Urothelium cell line (cell line): ENCODE measurements at regions not wholly inside any gene's neighbourhood (a gene's known extent, or its start where the extent isn't known, plus 50 kb on each side); places are given as distances from the start of the nearest gene placed in this dataset.
"Not testable (repeated sequence)": the region's sequence is repeated elsewhere in the genome, so short reads cannot be mapped to it uniquely, and the experiment has no call there.

Experiments used
- DNase-seq: peaks from one replicate; pipeline ENCODE4 v3.0.0; 2011; ENCODE audit warnings: low spot score, mixed read lengths
- FAIRE-seq: peaks from 2 replicates; lab custom pipeline; 2011; peaks lifted over from hg19 to GRCh38; lab: Jason Lieb, UNC

DNA sequence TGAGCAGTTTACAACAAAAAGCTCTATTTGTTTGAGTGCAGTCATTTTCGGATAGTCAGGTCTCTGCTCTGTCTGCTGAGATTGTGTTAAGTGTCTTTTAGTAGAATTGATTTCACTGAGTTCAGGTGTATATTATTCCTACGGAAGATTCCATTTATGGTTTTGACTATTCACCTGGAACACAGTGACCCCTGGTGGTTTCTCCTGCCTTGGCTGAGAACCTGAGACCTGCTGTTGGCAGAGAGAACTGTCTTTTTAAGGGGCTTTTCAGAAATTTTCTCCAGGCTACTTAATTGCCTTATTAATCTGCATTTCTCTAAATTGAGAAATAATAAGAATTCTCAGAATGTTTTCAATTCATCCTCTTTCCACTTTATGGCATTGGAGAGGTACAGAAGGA lies 508.0 kb downstream of the TBC1D32 start:
- peak; percentile 31 for DNase-seq
- no peak for FAIRE-seq

DNA sequence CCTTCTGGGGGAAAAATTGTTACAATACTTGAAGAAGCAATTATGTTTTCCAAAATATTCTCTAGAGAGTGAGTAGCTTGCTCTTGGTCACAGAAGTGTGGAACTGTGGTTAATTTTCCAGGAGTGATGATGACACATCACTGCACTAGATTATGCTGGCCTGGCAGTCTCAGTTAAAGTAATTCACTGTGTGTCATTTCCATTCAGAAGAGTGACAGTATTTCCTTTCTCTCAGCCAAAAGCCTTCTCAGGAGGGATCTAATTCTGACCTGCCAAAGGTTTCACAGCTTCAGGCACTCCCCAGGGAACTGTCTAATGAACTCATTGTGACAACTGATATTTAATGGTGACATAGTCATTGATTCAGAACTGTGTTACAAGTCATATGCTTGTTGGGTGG lies 517.5 kb downstream of the TBC1D32 start:
- FAIRE-seq (no peak), DNase-seq (no peak)

DNA sequence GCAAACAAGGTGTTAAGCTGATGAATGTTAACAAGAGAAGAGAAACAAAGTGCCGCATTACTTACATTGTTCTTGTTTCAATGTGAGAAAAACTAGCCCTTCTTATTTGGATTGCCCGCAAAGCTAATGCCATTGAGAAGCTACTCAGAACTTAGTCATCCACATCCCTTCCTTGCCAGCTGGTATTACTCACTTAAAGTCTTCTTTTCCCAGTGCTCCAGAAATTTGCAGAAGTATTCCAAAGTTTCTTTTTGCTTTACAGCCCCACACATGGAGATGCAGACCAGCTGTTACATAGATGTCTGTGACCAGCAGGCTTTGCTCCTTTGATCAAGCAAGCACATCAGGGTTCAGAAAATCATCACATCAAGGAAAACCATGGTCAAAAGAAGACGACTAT lies 529.0 kb downstream of the TBC1D32 start:
- DNase-seq (no peak), FAIRE-seq (no peak)

DNA sequence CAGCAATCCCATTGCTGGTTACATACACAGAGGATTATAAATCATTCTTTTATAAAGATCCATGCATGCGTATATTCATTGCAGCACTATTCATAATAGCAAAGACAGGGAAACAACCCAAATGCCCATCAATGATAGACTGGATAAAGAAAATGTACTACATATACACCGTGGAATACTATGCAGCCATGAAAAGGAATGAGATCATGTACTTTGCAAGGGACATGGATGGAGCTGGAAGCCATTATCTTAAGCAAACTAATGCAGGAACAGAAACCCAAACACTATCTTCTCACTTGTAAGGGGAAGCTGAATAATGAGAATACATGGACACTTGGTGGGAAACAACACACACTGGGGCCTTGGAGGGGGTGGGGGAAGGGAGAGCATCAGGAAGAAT lies 529.7 kb downstream of the TBC1D32 start:
- DNase-seq, result no peak
- no peak for FAIRE-seq

DNA sequence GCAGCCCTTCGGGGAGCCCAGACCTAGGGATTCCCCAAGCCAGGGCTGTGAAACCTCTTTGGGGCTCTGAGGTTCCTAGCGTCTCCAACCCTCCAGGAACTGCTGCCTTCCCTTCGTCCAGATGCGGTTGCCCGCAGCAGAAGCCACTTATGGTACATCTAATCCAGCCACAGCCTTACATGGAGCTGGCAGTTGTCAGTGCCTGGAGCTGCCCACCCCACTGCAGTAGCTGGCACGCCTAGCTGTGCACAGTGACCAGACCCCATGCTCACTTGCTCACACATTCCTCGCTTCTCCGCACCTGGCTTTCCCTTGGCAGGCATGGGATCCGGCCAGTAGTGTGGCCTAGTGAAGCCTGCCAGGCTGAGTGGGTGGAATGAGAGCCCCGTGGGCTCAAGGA lies 547.6 kb downstream of the TBC1D32 start:
- FAIRE-seq (no peak), DNase-seq (no peak)

DNA sequence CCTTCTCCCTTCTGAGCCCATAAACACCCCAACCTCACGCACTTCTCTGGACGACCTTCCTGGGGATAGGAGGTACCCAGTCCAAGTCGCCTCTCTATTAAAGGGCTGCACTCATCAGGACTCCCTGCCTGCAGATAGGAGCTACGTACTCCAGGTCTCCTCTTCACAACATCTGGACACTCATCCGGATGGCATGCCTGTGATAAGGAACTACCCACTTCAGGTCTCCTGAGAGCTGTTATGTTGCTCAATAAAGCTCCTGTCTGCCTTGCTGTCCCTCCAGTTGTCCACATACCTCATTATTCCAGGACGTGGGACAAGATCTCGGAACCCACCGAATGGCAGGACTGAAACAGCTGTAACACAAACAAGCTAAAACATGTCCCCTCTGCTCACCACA lies 548.0 kb downstream of the TBC1D32 start:
- DNase-seq, result no peak
- no peak for FAIRE-seq

DNA sequence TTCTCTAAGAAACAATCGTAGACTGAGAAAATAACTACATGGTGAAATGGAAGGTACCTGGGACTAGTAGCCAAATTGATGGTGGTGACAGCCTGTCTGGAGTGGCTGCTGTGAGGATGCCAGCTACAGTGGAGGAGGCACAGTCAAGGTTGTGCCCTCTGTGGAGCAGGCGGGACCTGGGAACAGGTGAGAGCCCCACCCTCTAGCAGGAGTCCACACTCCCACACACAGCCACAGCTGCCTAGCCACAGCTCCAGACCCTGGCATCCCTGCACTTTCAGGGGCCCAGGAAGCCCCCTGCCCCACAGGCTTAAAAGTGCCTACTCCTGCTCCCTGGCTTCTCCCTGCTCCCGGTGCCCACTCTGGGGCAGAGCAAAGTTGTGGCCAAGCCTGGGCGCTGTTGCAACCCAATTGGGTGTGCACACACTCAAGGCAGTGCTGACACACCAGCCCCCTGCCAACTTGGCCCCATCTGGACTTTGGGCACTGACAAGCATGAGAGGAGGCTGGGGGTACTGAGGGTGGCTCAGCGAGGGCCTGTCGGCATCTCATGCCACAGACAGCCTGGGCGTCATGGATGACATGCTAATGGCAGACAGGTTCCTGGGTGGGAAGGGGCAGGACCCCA lies 548.7 kb downstream of the TBC1D32 start:
- no peak for FAIRE-seq
- no peak for DNase-seq

DNA sequence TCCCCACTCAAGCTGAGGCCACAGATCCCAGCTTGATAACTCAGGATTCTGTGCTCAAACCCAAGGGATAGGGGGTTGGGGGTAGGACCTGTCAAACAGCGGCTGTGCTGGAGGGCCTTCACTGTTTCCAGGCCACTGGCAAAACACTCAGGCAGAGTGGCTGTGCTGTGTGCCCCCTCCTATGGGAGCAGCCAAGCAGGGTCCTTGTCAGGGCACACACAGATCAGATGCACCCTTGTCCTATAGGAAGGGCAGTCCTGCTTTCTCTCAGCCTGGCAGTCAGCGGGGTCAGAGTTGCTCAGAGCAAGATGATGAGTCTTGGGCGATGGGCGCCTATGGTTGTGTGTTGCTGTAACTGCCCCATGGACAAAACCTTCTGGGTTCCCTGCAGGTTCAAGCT lies 554.8 kb downstream of the TBC1D32 start:
- FAIRE-seq (no peak), DNase-seq (no peak)

DNA sequence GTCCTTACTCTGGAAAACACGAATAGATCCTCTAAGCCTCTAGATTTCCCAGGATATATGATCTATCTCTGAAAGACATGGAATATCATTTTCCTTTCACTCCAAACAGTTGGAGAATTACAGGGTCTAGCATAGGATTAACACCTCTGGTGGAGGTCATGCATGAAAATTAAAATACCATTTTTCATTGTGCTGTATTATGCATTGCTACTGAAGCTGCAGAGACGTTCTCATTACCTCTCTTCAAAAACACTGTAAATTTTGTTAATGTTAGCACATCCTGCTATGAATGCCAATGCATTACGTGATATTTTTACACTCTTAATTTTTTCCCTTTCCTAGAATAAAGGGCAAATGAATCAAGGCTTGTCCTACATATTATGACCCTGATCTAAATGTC lies 558.6 kb downstream of the TBC1D32 start:
- FAIRE-seq (no peak), DNase-seq (no peak)

DNA sequence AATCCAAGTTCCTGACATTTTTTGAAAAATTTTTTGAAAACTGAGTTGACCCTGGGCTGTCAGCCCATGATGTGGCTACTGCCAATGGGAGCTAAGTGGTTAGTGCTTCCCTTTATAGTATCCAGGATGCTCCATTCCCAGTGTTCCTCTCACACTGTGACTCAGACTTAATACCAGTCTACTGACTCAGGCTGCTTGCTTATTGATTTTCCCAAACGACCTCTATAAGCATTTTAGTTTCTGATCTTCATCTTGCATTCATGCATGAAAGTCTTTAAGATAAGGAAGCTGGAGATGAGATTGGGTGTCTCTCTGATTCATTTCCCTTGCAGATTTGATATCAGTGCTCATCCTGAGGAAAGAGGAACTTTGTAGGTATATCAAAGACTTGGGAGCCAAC lies 560.0 kb downstream of the TBC1D32 start:
- FAIRE-seq (no peak), DNase-seq (peak; percentile 18)

DNA sequence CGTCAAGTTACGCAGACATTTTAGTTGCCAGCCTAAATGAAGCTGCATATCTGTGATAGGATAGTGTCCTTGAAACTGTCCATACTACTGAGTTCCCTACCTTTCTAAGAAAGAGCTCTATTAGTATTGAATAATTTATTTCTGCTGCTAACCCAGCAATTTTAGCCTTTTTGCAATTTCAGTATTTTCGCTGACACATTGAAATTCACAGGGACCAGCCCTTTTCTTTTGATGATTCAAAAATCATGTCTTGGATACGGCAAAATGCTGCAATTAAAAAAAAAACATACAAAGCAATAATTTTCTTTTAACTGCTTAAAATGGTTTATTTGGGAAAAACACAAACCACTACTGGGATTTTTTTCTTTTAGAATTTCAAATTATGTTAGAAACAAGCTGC lies 563.3 kb downstream of the TBC1D32 start:
- DNase-seq, result no peak
- no peak for FAIRE-seq

DNA sequence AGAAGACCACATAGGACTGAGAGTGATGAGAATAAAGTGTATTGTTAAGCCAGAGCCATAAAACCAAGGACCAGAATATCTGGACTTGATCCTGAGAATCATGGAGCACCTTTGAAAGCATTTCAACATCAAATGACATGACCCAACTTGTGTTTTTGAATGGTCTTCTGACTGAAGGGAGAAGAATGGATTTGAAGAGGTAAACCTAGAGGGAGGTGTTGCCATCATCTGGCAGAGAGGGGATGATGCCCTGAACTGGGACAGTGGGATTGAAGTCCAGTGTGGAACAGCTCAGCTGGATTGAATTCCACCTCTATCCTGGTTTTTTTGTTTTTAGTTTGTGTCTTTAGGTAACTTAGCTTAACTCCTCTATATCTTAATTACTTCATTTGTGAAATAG lies 570.0 kb downstream of the TBC1D32 start:
- DNase-seq, result no peak
- no peak for FAIRE-seq

DNA sequence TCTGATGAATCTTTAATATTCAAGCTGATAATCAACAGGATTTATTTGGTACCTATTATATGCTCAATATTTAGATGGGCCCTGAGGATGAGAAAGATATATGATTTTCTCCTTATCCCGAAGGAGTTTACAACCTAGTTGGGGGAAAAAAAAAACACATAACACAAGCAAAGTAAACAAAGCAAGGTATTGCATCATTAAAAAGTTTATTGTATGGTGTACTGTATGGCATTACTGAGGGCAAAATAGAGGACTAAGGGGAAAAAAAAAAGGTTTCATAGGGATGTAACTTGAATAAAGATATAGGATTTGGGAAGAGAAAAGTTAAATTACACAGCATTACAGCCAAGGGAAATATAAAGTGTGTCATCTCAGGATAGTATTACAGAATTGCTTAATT lies 574.7 kb downstream of the TBC1D32 start:
- FAIRE-seq (no peak), DNase-seq (no peak)

DNA sequence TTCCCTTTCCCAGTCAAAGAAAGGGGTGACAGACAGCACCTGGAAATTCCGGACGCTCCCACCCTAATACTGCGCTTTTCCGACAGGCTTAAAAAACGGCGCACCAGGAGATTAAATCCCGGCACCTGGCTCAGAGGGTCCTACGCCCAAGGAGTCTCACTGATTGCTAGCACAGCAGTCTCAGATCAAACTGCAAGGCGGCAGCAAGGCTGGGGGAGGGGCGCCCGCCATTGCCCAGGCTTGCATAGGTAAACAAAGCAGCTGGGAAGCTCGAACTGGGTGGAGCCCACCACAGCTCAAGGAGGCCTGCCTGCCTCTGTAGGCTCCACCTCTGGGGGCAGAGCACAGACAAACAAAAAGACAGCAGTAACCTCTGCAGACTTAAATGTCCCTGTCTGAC lies 585.7 kb downstream of the TBC1D32 start:
- FAIRE-seq, DNase-seq: not testable (repeated sequence)

DNA sequence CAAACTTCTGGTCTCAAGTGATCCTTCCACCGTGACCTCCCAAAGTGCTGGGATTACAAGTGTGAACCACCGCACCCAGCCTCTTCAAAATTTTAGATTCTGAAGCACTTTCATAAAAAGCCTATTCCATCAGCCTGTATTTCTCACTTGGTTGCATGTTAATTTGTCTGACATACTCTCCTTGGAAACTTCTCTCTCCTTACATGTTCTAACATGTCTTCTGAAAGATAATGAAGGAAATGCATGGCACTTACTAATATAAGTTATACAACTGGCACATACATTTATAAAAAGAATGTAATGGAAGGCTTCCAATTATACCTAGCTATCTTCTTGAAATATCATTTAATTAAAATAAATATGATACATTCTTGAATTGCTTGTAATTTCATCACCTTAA lies 597.5 kb downstream of the TBC1D32 start:
- DNase-seq, result no peak
- no peak for FAIRE-seq

DNA sequence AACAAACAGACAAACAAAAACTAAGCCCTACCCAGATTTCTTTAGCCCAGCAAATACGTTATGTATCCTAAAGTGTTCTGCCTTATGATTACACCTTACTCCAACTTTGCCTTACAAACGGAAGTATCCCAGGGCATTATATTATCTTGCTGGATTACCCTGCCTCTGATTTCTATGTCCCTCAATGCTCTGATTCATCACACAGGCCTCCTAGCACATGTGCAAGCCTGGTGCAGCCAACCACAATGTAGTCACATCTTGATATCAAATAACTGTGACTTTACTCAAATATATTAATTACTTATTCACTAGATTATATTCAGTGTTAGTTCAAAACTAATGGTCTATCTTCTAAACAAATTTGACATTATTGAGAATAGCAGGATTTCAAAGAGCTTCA lies 598.6 kb downstream of the TBC1D32 start:
- peak; percentile 5 for FAIRE-seq
- DNase-seq, result peak; percentile 14

DNA sequence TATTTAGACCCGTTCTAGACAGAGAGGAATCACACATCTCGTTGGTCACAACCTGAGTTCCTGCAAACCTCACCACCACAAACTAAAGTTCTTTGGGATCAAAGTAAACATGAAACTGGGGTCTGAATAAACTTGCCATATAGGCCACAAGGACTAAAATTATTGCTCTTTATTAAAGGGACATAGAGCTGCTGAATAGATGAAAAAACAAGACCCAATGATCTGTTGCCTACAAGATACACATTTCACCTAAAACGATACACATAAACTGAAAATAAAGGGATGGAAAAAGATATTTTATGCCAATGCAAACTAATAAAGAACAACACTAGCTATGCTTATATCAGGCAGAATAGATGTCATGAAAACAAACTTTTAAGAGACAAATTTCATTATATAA lies 623.0 kb downstream of the TBC1D32 start:
- FAIRE-seq (no peak), DNase-seq (no peak)

DNA sequence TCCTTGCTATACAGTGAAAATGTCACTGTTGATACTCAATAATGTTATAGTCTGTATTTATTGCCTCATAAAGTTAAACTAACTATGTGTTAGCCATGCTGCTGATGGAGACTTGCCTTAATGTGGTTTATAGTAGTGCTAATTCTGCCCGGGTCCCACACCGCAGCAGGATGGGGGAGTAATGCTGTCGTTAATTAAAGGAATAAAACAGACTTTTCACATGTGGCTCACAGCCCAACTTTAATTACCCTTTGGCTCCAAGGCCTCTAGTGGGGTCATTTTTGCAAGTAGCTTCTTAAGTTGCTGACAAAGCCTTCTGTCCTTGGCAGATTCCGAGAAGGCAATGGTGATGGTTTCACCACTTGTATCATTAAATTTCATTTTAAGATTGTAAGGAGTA lies 634.3 kb downstream of the TBC1D32 start:
- DNase-seq (no peak), FAIRE-seq (no peak)

DNA sequence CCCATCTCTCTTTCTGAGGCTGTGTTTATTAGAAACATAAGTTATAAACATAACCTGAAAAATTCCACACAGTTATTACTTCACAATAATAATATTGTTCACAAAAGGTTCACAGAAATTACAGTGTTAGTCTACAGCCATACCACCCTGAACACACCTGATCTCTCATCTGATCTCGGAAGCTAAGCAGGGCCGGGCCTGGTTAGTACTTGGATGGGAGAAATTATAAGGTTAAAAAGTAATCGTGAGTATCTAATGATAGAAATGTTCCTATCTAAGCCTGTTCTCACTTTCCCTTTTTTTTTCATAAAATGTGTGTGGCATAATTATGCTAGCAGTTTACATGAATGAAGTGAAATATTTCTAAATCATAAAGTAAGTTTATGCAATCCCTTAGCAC lies 647.8 kb downstream of the TBC1D32 start:
- FAIRE-seq, result no peak
- DNase-seq, result no peak

DNA sequence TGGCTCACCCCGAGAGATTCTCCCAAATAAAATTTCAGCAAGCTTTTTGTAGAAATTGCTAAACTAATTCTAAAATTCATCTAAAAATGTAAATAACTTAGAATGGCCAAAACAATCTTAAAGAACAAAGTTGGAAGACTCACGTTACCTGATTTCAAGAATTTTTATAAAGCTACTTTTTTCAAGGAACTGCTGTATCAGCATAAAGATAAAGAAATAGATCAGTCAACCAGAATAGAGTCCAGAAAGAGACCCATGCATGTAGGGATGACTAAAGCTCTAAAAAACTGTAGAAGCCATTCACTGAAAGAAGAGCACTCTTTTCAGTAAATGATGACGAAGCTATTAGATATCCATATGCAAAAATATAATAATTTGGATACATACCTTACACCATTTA lies 652.1 kb downstream of the TBC1D32 start:
- no peak for FAIRE-seq
- DNase-seq, result no peak

DNA sequence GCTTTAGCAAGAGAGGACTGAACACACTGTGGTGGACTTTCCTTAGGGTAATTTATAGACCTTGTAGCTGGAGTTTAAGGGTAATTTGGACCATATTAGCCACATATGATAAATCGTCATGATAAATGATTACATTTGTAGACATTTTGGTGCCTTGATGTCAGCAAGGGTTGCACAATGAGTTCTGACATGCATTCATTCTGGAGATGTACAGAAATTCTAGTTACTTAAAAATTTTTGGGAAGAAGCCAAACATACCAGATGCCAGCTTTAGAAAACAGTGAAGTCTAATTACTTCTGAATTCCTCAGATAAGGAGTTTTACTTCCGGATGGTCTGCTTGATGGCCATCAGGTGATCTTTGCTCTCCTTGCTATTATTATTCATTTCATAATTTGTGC lies 653.1 kb downstream of the TBC1D32 start:
- no peak for DNase-seq

DNA sequence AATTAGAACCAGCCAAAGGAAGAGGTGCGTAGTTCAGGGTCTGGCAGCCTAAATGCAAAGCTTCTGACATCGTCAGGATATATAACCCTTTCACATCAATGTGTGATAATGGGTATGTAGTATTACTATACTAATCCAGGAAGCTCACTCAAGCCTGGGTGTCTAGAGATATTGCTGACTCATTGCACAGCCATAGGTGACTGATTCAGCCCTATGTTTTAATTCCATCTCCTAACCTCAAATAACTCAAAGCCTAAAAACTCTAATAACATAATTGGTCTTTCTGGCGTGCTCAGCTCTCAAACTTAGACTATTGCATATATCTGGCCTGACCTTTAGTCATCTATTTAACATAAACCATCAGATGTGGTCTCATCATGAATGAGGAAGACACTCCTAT lies 658.4 kb downstream of the TBC1D32 start:
- DNase-seq (no peak), FAIRE-seq (no peak)

More for the DNA sequence above, 653.1 kb downstream of the TBC1D32 start:
- FAIRE-seq, result no peak

DNA sequence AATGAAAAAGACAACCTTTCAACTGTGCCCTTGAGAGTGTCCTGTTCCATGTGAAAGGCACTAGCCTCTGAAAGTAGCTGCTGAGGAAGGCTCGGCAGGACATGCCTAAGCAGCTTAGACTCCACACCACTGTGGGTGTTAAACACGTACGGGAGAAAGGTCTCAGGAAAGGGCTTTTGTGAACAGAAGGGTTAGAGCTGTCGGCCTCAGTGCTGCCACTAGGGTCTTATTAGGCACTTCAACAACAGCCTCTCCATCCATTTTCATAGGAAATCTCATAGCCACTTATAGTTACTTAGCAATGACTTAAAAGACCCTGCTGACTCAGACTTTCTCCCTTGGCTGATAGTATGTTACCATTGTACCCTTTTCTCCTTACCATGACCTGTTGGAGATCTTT lies 662.8 kb downstream of the TBC1D32 start:
- FAIRE-seq, result no peak
- no peak for DNase-seq

DNA sequence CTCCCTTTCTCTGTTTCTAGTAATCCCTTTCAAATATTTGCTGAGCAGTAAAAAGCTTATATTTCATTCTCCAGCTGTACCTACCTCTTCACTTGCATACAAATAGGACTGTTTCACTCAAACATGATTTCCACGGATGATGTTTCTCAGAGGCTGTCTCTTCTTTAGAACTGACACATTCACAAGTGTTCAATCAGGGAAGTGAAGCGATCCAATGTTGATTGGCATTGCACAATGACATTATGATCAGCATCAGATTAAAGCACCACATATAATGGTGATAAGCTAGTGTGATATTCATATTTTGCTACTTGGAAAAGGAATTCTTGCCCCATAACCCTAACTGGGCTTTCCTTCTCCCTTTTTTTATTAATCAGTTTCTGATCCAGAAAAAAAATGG lies 681.8 kb downstream of the TBC1D32 start:
- no peak for DNase-seq
- no peak for FAIRE-seq
